Sigmoid colon (tissue), 3 donors: ENCODE measurements at regions not wholly inside any gene's neighbourhood (a gene's known extent, or its start where the extent isn't known, plus 50 kb on each side); places are given as distances from the start of the nearest gene placed in this dataset.

Experiments
- CTCF ChIP-seq, 4 experiments: fragments of 450-650 bp in 3 of 4; fragments of 200-600 bp in 1 of 4; IDR thresholded peaks; one replicate each; pipeline ENCODE4 v1.5.1; 2016 to 2019; ENCODE audit warnings: antibody characterized with exemption in 4 of 4, mild to moderate bottlenecking in 3 of 4, moderate library complexity in 2 of 4
- POLR2A ChIP-seq, 2 donors: fragments of 450-650 bp; IDR thresholded peaks; one replicate each; pipeline ENCODE4 v1.6.1; 2016; ENCODE audit warnings: antibody characterized with exemption in 2 of 2, mild to moderate bottlenecking in 2 of 2, moderate library complexity in 2 of 2

- no peak for TF ChIP-seq CTCF (IDR thresholded peaks at IDR 0.05)
- no peak for TF ChIP-seq POLR2A (IDR thresholded peaks at IDR 0.05)
Measured at GRCh38 chr18:30618567-30618966, 424.0 kb downstream of the DSC3 start.
